ENCODE measurements at regions not wholly inside any gene's neighbourhood (a gene's known extent, or its start where the extent isn't known, plus 50 kb on each side); places are given as distances from the start of the nearest gene placed in this dataset.

- TF ChIP-seq EZH2 (IDR thresholded peaks at IDR 0.05; ENCODE audit: borderline replicate concordance, low read depth, low read length, poor library complexity, severe bottlenecking) (no peak), CTCF (conservative IDR thresholded peaks at IDR 0.05; ENCODE audit: low read depth, low read length) (no peak)
Measured at GRCh38 chr1:58211869-58212268, 334.7 kb downstream of the OMA1 start.
